B cell (primary cell): ENCODE measurements at regions not wholly inside any gene's neighbourhood (a gene's known extent, or its start where the extent isn't known, plus 50 kb on each side); places are given as distances from the start of the nearest gene placed in this dataset.

Experiments used
- ATAC-seq: fragments of 200-7000 bp; cut with Tn5 transposase; one replicate; pipeline ENCODE4 v1.10.0; 2021; ENCODE audit warnings: low read depth, mild to moderate bottlenecking, moderate number of reproducible peaks, moderate library complexity
- CTCF ChIA-PET: fragments of 350-600 bp; sonication (Branson Sonifier 250); formaldehyde crosslinking; loops from one replicate; lab custom pipeline; 2021; ENCODE audit warnings: antibody characterized with exemption, inconsistent platforms; lab: Charles Lee
- POLR2A ChIA-PET: fragments of 350-600 bp; sonication (Branson Sonifier 250); formaldehyde crosslinking; loops from one replicate; lab custom pipeline; 2021; ENCODE audit warnings: antibody characterized with exemption; lab: Charles Lee
- DNase-seq: peaks from one replicate; pipeline ENCODE4 v3.0.0; 2013
- H2AFZ ChIP-seq: 2 replicates; pipeline ENCODE4 v1.6.1; 2012; ENCODE audit warnings: mild to moderate bottlenecking, low read depth, low read length; ENCODE audit not compliant: insufficient read depth, poor library complexity, severe bottlenecking
- H3K27ac ChIP-seq, 2 donors: 1 replicate in 1 of 2; 2 replicates in 1 of 2; pipeline ENCODE4 v1.5.1; 2012 to 2013; ENCODE audit warnings: low read length in 2 of 2, mild to moderate bottlenecking in 2 of 2, moderate library complexity in 1 of 2
- H3K27me3 ChIP-seq, 4 experiments: fragments of 200-600 bp in 1 of 4; sonication (generic) in 1 of 4; replicated peaks in 1 of 4; 1 replicate in 2 of 4; 2 replicates in 2 of 4; pipeline versions ENCODE4 v1.6.1 to v1.7.0; 2013 to 2016; ENCODE audit warnings: low read length in 3 of 4, mild to moderate bottlenecking in 2 of 4, mixed read lengths in 1 of 4, moderate library complexity in 1 of 4; ENCODE audit not compliant: insufficient read depth in 4 of 4, control insufficient read depth in 3 of 4; ENCODE audit errors: control extremely low read depth in 1 of 4
- H3K36me3 ChIP-seq, 2 experiments: replicated peaks in 1 of 2; 1 replicate in 1 of 2; 2 replicates in 1 of 2; pipeline versions ENCODE4 v1.6.1 to v1.7.1; 2013; ENCODE audit warnings: low read length in 1 of 2; ENCODE audit not compliant: insufficient read depth in 2 of 2, control insufficient read depth in 1 of 2; ENCODE audit errors: control extremely low read depth in 1 of 2, extremely low read depth in 1 of 2
- H3K4me1 ChIP-seq, 2 donors: fragments of 200-600 bp in 1 of 2; sonication (generic) in 1 of 2; 1 replicate in 1 of 2; 2 replicates in 1 of 2; pipeline versions ENCODE4 v1.5.1 to v1.6.1; 2013 to 2017; ENCODE audit warnings: low read length in 2 of 2; ENCODE audit not compliant: control insufficient read depth in 2 of 2, insufficient read depth in 2 of 2
- H3K4me2 ChIP-seq: replicated peaks from 2 replicates; pipeline ENCODE3; 2012; ENCODE audit warnings: mild to moderate bottlenecking, low read depth, low read length; ENCODE audit not compliant: poor library complexity, severe bottlenecking
- H3K4me3 ChIP-seq, 5 experiments: fragments of 200-600 bp in 1 of 5; sonication (generic) in 1 of 5; 1 replicate in 3 of 5; 2 replicates in 2 of 5; pipeline versions ENCODE4 v1.5.1 to v1.7.0; 2011 to 2016; ENCODE audit warnings: low read length in 4 of 5, mild to moderate bottlenecking in 4 of 5, low read depth in 2 of 5, control low read depth in 1 of 5, moderate library complexity in 1 of 5; ENCODE audit not compliant: insufficient read depth in 1 of 5; ENCODE audit errors: control extremely low read depth in 1 of 5, extremely low read depth in 1 of 5
- H3K79me2 ChIP-seq: fragments of 200-600 bp; sonication (generic); one replicate; pipeline ENCODE4 v1.6.0; 2016; ENCODE audit warnings: low read length; ENCODE audit not compliant: control insufficient read depth, insufficient read depth
- H3K9ac ChIP-seq: fragments of 200-600 bp; sonication (generic); 2 replicates; pipeline ENCODE4 v1.6.1; 2017; ENCODE audit warnings: mild to moderate bottlenecking, low read length, moderate library complexity
- H3K9me3 ChIP-seq, 3 donors: one replicate each; pipeline versions ENCODE4 v1.6.1 to v1.7.1; 2013; ENCODE audit warnings: low read length in 2 of 3; ENCODE audit not compliant: control insufficient read depth in 2 of 3, insufficient read depth in 1 of 3; ENCODE audit errors: control extremely low read depth in 1 of 3
- H4K20me1 ChIP-seq: 2 replicates; pipeline ENCODE4 v1.6.0; 2012; ENCODE audit warnings: mild to moderate bottlenecking, low read length; ENCODE audit not compliant: insufficient read depth, control insufficient read depth, poor library complexity, severe bottlenecking
- H3K27ac Mint-ChIP-seq: one replicate; pipeline ENCODE4 v1.8.0; 2021; ENCODE audit warnings: mixed read lengths
- H3K27me3 Mint-ChIP-seq: one replicate; pipeline ENCODE4 v1.8.0; 2021; ENCODE audit warnings: mixed read lengths
- H3K4me1 Mint-ChIP-seq: one replicate; pipeline ENCODE4 v1.8.0; 2021; ENCODE audit warnings: mixed read lengths
- H3K4me3 Mint-ChIP-seq: one replicate; pipeline ENCODE4 v1.8.0; 2021; ENCODE audit warnings: mixed read lengths
- H3K9me3 Mint-ChIP-seq: one replicate; pipeline ENCODE4 v1.8.0; 2022; ENCODE audit warnings: mixed read lengths; ENCODE audit not compliant: insufficient read depth
- EZH2 ChIP-seq: IDR thresholded peaks from 2 replicates; pipeline ENCODE4 v1.6.1; 2012; ENCODE audit warnings: borderline replicate concordance, low read depth, mild to moderate bottlenecking, moderate library complexity, low read length; ENCODE audit not compliant: insufficient read depth, poor library complexity, severe bottlenecking
- WGBS: methylation state at CpG from one replicate; pipeline ENCODE4 v1.1.5; 2013; ENCODE audit warnings: missing lambda C conversion rate; ENCODE audit not compliant: insufficient coverage; 5-methylcytosine and 5-hydroxymethylcytosine counted together
- intact Hi-C: fragments of 100-400 bp; cut with micrococcal nuclease; formaldehyde crosslinking; loops from one replicate; pipeline ENCODE4 v1.10.0; 2022
- TF ChIP-seq, protein P1 (sequence below): fragments of 200-600 bp; IDR thresholded peaks from one replicate; pipeline ENCODE4 v1.8.0; 2022; ENCODE audit warnings: antibody characterized with exemption, mild to moderate bottlenecking

DNA sequence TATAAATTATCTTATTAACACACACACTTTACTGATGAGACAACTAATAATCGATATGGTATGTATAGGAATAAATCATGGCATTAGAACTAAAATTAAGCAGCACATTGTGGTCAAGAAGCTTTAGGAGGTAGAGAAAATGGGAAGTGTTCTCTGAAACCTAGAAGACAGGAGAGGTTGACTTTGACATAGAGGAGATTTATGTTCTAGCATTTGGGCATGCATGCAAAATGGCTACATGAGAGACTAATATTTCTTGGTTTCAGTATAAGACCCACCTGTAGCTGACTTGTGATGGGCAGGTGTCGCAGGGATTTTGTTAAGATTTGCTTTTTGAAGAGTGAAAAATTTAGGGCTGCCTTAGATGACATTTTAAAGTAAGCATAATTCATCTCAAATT is 209.7 kb upstream of the POU1F1 start:
- no peak overlapping the region for H2AFZ ChIP-seq
- ATAC-seq: no peak
- DNase-seq: no peak
- no peaks in the 10 kb centered on the region for H3K79me2 ChIP-seq
- no peaks in the 10 kb centered on the region for H4K20me1 ChIP-seq
- H3K4me1 ChIP-seq: no peaks in the 10 kb centered on the region
- intact Hi-C loops: no loop called here
- Mint-ChIP-seq H3K4me3 (no peak overlapping the region), H3K27me3 (no peaks in the 10 kb centered on the region), H3K27ac (no peak overlapping the region), H3K4me1 (no peaks in the 10 kb centered on the region), H3K9me3 (no peaks in the 10 kb centered on the region)
- WGBS: no CpG with 5 or more reads among the region's 2 CpGs
- no peak overlapping the region for H3K9ac ChIP-seq
- TF ChIP-seq, protein P1, sequence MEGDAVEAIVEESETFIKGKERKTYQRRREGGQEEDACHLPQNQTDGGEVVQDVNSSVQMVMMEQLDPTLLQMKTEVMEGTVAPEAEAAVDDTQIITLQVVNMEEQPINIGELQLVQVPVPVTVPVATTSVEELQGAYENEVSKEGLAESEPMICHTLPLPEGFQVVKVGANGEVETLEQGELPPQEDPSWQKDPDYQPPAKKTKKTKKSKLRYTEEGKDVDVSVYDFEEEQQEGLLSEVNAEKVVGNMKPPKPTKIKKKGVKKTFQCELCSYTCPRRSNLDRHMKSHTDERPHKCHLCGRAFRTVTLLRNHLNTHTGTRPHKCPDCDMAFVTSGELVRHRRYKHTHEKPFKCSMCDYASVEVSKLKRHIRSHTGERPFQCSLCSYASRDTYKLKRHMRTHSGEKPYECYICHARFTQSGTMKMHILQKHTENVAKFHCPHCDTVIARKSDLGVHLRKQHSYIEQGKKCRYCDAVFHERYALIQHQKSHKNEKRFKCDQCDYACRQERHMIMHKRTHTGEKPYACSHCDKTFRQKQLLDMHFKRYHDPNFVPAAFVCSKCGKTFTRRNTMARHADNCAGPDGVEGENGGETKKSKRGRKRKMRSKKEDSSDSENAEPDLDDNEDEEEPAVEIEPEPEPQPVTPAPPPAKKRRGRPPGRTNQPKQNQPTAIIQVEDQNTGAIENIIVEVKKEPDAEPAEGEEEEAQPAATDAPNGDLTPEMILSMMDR: no peak
- H3K9me3 ChIP-seq: peaks cover 0 to 2% (median 0%) of the 10 kb centered on the region in 3 donors
- no peak overlapping the region for H3K27ac ChIP-seq
- H3K27me3 ChIP-seq: no peaks in the 10 kb centered on the region
- ChIA-PET CTCF (no interaction called here), POLR2A (no interaction called here)
- no peaks in the 10 kb centered on the region for H3K36me3 ChIP-seq
- H3K4me3 ChIP-seq: no peak overlapping the region
- H3K4me2 ChIP-seq: no peak overlapping the region

DNA sequence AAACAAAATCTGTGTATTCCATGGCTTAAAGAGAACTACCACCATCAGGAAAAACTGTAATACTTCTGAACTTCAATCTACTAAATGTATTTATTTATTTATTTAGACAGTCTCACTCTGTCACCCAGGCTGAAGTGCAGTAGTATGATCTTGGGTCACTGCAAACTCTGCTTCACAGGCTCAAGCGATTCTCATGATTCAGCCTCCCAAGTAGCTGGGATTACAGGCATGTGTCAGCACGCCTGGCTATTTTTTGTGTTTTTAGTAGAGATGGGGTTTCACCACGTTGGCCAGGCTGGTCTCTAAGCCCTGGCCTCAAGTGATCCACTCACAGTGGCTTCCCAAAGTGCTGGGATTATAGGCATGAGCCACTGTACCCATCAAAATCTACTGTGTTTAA is 202.3 kb upstream of the POU1F1 start:
- H3K4me1 ChIP-seq: no peaks in the 10 kb centered on the region
- no peaks in the 10 kb centered on the region for H4K20me1 ChIP-seq
- Mint-ChIP-seq H3K27ac (no peak overlapping the region), H3K4me3 (no peak overlapping the region), H3K4me1 (no peaks in the 10 kb centered on the region), H3K9me3 (peaks cover 2% of the 10 kb centered on the region), H3K27me3 (no peaks in the 10 kb centered on the region)
- H3K4me3 ChIP-seq: no peak overlapping the region
- H3K79me2 ChIP-seq: no peaks in the 10 kb centered on the region
- peaks cover 0 to 6% (median 2%) of the 10 kb centered on the region in 3 donors for H3K9me3 ChIP-seq
- DNase-seq (no peak), ATAC-seq (no peak)
- ChIA-PET POLR2A (no interaction called here), CTCF (no interaction called here)
- H3K27ac ChIP-seq: no peak overlapping the region
- WGBS: no CpG with 5 or more reads among the region's 3 CpGs
- H3K27me3 ChIP-seq: no peaks in the 10 kb centered on the region
- H2AFZ ChIP-seq: no peak overlapping the region
- TF ChIP-seq, protein P1: no peak
- TF ChIP-seq EZH2: no peak
- H3K4me2 ChIP-seq: no peak overlapping the region
- no peak overlapping the region for H3K9ac ChIP-seq
- intact Hi-C loops: no loop called here
- H3K36me3 ChIP-seq: no peaks in the 10 kb centered on the region
